Fibroblast of villous mesenchyme (primary cell): ENCODE measurements at regions not wholly inside any gene's neighbourhood (a gene's known extent, or its start where the extent isn't known, plus 50 kb on each side); places are given as distances from the start of the nearest gene placed in this dataset.

ENCODE experiments used
- DNase-seq: peaks from one replicate; pipeline ENCODE4 v3.0.0-alpha.2; 2010; ENCODE audit warnings: low read depth
- H3K4me3 ChIP-seq: 2 replicates; pipeline ENCODE4 v1.5.1; 2011; ENCODE audit warnings: low read depth, mild to moderate bottlenecking, low read length
- CTCF ChIP-seq: IDR thresholded peaks from 2 replicates; pipeline ENCODE4 v1.5.1; 2012; ENCODE audit warnings: low read depth, mild to moderate bottlenecking, low read length; ENCODE audit not compliant: insufficient read depth

GRCh38 chr4:170248029-170248428 is 158.3 kb upstream of the AADAT start:
- no peak for TF ChIP-seq CTCF
- no peak overlapping the region for H3K4me3 ChIP-seq
- DNase-seq, result no peak

- TF ChIP-seq CTCF, result no peak
- no peak overlapping the region for H3K4me3 ChIP-seq
- DNase-seq, result no peak
Observed at GRCh38 chr4:170247596-170247995, 157.8 kb upstream of the AADAT start.

- no peak overlapping the region for H3K4me3 ChIP-seq
- DNase-seq, result no peak
- TF ChIP-seq CTCF, result no peak
Observed at GRCh38 chr4:170243662-170244288, 154.0 kb upstream of the AADAT start.

GRCh38 chr4:170242471-170242870 is 152.7 kb upstream of the AADAT start:
- no peak for TF ChIP-seq CTCF
- DNase-seq, result no peak

GRCh38 chr4:170234800-170235199 is 145.0 kb upstream of the AADAT start:
- no peak for TF ChIP-seq CTCF
- DNase-seq, result no peak
- no peak overlapping the region for H3K4me3 ChIP-seq

More at GRCh38 chr4:170242471-170242870, 152.7 kb upstream of the AADAT start:
- H3K4me3 ChIP-seq, result no peak overlapping the region

- no peak for TF ChIP-seq CTCF
- DNase-seq, result no peak
- H3K4me3 ChIP-seq, result no peak overlapping the region
Observed at GRCh38 chr4:170231377-170231776, 141.6 kb upstream of the AADAT start.

GRCh38 chr4:170230242-170230641 is 140.5 kb upstream of the AADAT start:
- no peak for TF ChIP-seq CTCF
- no peak for DNase-seq
- H3K4me3 ChIP-seq, result no peak overlapping the region
